ENCODE measurements at regions not wholly inside any gene's neighbourhood (a gene's known extent, or its start where the extent isn't known, plus 50 kb on each side); places are given as distances from the start of the nearest gene placed in this dataset.

- no peaks in the 10 kb centered on the region for H3K27me3 ChIP-seq (ENCODE audit: control insufficient read depth in 1 of 2, insufficient read depth in 2 of 2, low read length in 1 of 2)
- intact Hi-C loops (cut with DNase I), result loop anchor here in 1 of 2 donors (5.0 to 10.0 kb wide), 2 partner anchors 81 to 124 kb away; partner anchors contain the start of gene HYCC1
- WGBS, 2 donors, result 88 to 92% methylated on average over 3 of the region's 3 CpGs
- ATAC-seq (ENCODE audit: low FRiP score) (no peak), DNase-seq (no peak)
- no peaks in the 10 kb centered on the region for H3K9me3 ChIP-seq (ENCODE audit: control insufficient read depth, low read length)
- no peak overlapping the region for H3K27ac ChIP-seq (ENCODE audit: low read depth in 1 of 2, low read length in 2 of 2)
- H3K36me3 ChIP-seq (ENCODE audit: control insufficient read depth in 1 of 2, insufficient read depth in 2 of 2, low read length in 1 of 2), result no peaks in the 10 kb centered on the region
- H3K4me3 ChIP-seq (ENCODE audit: low read length in 2 of 2), result no peak overlapping the region
- peaks cover 0 to 7% of the 10 kb centered on the region in 2 donors for H3K4me1 ChIP-seq (ENCODE audit: control insufficient read depth in 1 of 2, insufficient read depth in 2 of 2, low read length in 2 of 2)
Measured at GRCh38 chr7:22931011-22931410, 82.9 kb downstream of the HYCC1 start.

GRCh38 chr7:22922307-22922706 is 91.6 kb downstream of the HYCC1 start:
- WGBS, 2 donors, result 95% methylated on average over 2 of the region's 2 CpGs
- ATAC-seq (ENCODE audit: low FRiP score), result no peak

DNA sequence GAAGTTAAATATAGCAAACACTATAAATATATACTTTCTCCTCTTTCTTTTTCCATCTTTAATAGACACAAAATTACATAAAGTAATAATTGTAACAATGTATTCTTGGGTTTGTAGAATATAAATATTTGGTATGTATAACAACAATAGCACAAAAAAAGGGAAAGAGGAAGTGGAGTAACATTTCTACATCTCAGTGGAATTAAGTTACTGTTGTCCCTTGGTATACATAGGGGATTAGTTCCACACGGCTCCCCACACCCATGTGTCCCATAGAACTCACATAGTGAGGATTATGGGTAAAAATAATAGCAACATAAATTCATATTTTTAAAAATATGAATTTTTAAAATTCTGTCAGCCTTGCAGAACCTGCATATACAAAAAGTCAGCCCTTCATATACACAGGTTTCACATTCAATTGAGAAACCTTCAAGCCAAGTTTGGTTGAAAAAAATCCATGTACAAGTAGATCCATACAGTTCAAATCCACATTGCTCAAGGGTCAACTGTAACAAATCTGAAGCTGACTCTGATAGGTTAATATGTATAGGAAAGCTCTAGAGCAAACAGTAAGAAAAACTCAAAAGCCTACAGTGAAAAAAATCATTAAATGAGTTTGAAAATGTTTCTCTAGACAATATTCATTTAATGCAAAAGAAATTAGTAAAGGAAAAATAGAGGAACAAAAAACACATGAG is 92.4 kb downstream of the HYCC1 start:
- no peaks in the 10 kb centered on the region for H3K4me1 ChIP-seq (ENCODE audit: control insufficient read depth in 1 of 2, insufficient read depth in 2 of 2, low read length in 2 of 2)
- WGBS, 2 donors, result 84 to 91% methylated on average over 1 of the region's 1 CpG
- H3K27ac ChIP-seq (ENCODE audit: low read depth in 1 of 2, low read length in 2 of 2), result no peak overlapping the region
- intact Hi-C loops (cut with DNase I), result no loop called here
- DNase-seq, result no peak
- no peaks in the 10 kb centered on the region for H3K27me3 ChIP-seq (ENCODE audit: control insufficient read depth in 1 of 2, insufficient read depth in 2 of 2, low read length in 1 of 2)
- no peak for ATAC-seq (ENCODE audit: low FRiP score)
- no peak overlapping the region for H3K4me3 ChIP-seq (ENCODE audit: low read length in 2 of 2)
- H3K9me3 ChIP-seq (ENCODE audit: control insufficient read depth, low read length), result no peaks in the 10 kb centered on the region
- H3K36me3 ChIP-seq (ENCODE audit: control insufficient read depth in 1 of 2, insufficient read depth in 2 of 2, low read length in 1 of 2), result no peaks in the 10 kb centered on the region

More at GRCh38 chr7:22922307-22922706, 91.6 kb downstream of the HYCC1 start:
- Histone ChIP-seq H3K4me1 (ENCODE audit: control insufficient read depth in 1 of 2, insufficient read depth in 2 of 2, low read length in 2 of 2) (no peaks in the 10 kb centered on the region), H3K36me3 (ENCODE audit: control insufficient read depth in 1 of 2, insufficient read depth in 2 of 2, low read length in 1 of 2) (no peaks in the 10 kb centered on the region), H3K27ac (ENCODE audit: low read depth in 1 of 2, low read length in 2 of 2) (no peak overlapping the region), H3K27me3 (ENCODE audit: control insufficient read depth in 1 of 2, insufficient read depth in 2 of 2, low read length in 1 of 2) (no peaks in the 10 kb centered on the region), H3K4me3 (ENCODE audit: low read length in 2 of 2) (no peak overlapping the region), H3K9me3 (ENCODE audit: control insufficient read depth, low read length) (no peaks in the 10 kb centered on the region)
- DNase-seq, result no peak
- intact Hi-C loops (cut with DNase I), result no loop called here

DNA sequence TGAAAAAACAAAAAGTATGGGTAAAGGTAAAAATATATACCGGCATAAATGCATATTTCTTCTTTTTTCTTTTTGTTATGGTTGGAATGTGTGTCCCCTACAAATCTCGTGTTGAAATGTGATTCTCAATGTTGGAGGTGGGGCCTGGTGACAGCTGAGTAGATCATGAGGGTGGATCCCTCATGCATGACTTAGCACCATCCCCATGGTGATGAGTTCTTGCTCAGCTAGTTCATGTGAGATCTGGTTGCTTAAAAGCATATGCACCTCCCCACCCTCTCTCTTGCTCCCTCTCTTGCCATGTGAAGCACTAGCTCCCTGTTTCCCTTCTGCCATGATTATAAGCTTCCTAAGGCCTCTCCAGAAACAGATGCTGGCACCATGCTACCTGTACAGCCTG is 93.3 kb downstream of the HYCC1 start:
- no peak overlapping the region for H3K4me3 ChIP-seq (ENCODE audit: low read length in 2 of 2)
- no peak overlapping the region for H3K27ac ChIP-seq (ENCODE audit: low read depth in 1 of 2, low read length in 2 of 2)
- H3K36me3 ChIP-seq (ENCODE audit: control insufficient read depth in 1 of 2, insufficient read depth in 2 of 2, low read length in 1 of 2), result no peaks in the 10 kb centered on the region
- WGBS, 2 donors, result 51 to 60% methylated on average over 2 of the region's 2 CpGs
- ATAC-seq (ENCODE audit: low FRiP score) (no peak), DNase-seq (no peak)
- no peaks in the 10 kb centered on the region for H3K27me3 ChIP-seq (ENCODE audit: control insufficient read depth in 1 of 2, insufficient read depth in 2 of 2, low read length in 1 of 2)
- no peaks in the 10 kb centered on the region for H3K9me3 ChIP-seq (ENCODE audit: control insufficient read depth, low read length)
- intact Hi-C loops (cut with DNase I), result no loop called here
- H3K4me1 ChIP-seq (ENCODE audit: control insufficient read depth in 1 of 2, insufficient read depth in 2 of 2, low read length in 2 of 2), result no peaks in the 10 kb centered on the region

DNA sequence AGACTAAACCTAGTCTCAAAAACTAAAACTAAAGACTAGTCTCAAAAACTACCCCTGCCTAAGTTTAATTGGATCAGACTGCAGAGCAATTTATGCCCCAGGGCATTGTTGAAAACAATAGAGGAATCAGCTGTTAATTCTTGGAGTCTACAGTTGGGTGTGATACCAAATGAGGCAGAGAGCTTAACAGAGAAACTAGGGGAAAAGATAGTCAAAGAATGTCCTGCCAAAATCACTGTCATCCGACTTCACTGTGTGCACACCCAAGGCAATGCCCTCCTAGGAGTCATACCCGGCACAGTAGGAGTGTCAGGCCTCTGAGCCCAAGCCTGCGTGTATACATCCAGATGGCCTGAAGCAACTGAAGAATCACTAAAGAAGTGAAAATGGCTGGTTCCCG is 90.5 kb upstream of the TOMM7 start:
- no peaks in the 10 kb centered on the region for H3K9me3 ChIP-seq (ENCODE audit: control insufficient read depth, low read length)
- DNase-seq, result no peak
- WGBS, 2 donors, result 98% methylated on average over 4 of the region's 4 CpGs

GRCh38 chr7:22911889-22912288 is 89.2 kb upstream of the TOMM7 start:
- DNase-seq, result no peak
- intact Hi-C loops (cut with DNase I), result no loop called here
- Histone ChIP-seq H3K36me3 (ENCODE audit: control insufficient read depth in 1 of 2, insufficient read depth in 2 of 2, low read length in 1 of 2) (no peaks in the 10 kb centered on the region), H3K27me3 (ENCODE audit: control insufficient read depth in 1 of 2, insufficient read depth in 2 of 2, low read length in 1 of 2) (no peaks in the 10 kb centered on the region), H3K4me1 (ENCODE audit: control insufficient read depth in 1 of 2, insufficient read depth in 2 of 2, low read length in 2 of 2) (peaks cover 9 to 15% of the 10 kb centered on the region in 2 donors), H3K9me3 (ENCODE audit: control insufficient read depth, low read length) (no peaks in the 10 kb centered on the region), H3K27ac (ENCODE audit: low read depth in 1 of 2, low read length in 2 of 2) (peak overlapping the region; percentile 82 to 87), H3K4me3 (ENCODE audit: low read length in 2 of 2) (no peak overlapping the region)
- no peak for ATAC-seq (ENCODE audit: low FRiP score)

More for the DNA sequence above, 90.5 kb upstream of the TOMM7 start:
- Histone ChIP-seq H3K36me3 (ENCODE audit: control insufficient read depth in 1 of 2, insufficient read depth in 2 of 2, low read length in 1 of 2) (no peaks in the 10 kb centered on the region), H3K27ac (ENCODE audit: low read depth in 1 of 2, low read length in 2 of 2) (no peak overlapping the region), H3K27me3 (ENCODE audit: control insufficient read depth in 1 of 2, insufficient read depth in 2 of 2, low read length in 1 of 2) (no peaks in the 10 kb centered on the region), H3K4me3 (ENCODE audit: low read length in 2 of 2) (no peak overlapping the region), H3K4me1 (ENCODE audit: control insufficient read depth in 1 of 2, insufficient read depth in 2 of 2, low read length in 2 of 2) (peaks cover 9 to 15% of the 10 kb centered on the region in 2 donors)
- intact Hi-C loops (cut with DNase I), result no loop called here
- ATAC-seq (ENCODE audit: low FRiP score), result no peak

GRCh38 chr7:22909917-22910316 is 87.3 kb upstream of the TOMM7 start:
- 12 to 31% methylated on average over 3 of the region's 3 CpGs for WGBS, 2 donors
- intact Hi-C loops (cut with DNase I), result no loop called here
- no peak for ATAC-seq (ENCODE audit: low FRiP score)
- Histone ChIP-seq H3K4me1 (ENCODE audit: control insufficient read depth in 1 of 2, insufficient read depth in 2 of 2, low read length in 2 of 2) (peaks cover 9 to 15% of the 10 kb centered on the region in 2 donors), H3K36me3 (ENCODE audit: control insufficient read depth in 1 of 2, insufficient read depth in 2 of 2, low read length in 1 of 2) (no peaks in the 10 kb centered on the region), H3K9me3 (ENCODE audit: control insufficient read depth, low read length) (no peaks in the 10 kb centered on the region), H3K4me3 (ENCODE audit: low read length in 2 of 2) (no peak overlapping the region), H3K27me3 (ENCODE audit: control insufficient read depth in 1 of 2, insufficient read depth in 2 of 2, low read length in 1 of 2) (no peaks in the 10 kb centered on the region), H3K27ac (ENCODE audit: low read depth in 1 of 2, low read length in 2 of 2) (peak overlapping the region; percentile 43 to 55)
- no peak for DNase-seq

GRCh38 chr7:22907805-22908204 is 85.2 kb upstream of the TOMM7 start:
- no peak overlapping the region for H3K27ac ChIP-seq (ENCODE audit: low read depth in 1 of 2, low read length in 2 of 2)
- intact Hi-C loops (cut with DNase I), result no loop called here
- ATAC-seq (ENCODE audit: low FRiP score) (no peak), DNase-seq (no peak)
- H3K4me1 ChIP-seq (ENCODE audit: control insufficient read depth in 1 of 2, insufficient read depth in 2 of 2, low read length in 2 of 2), result peaks cover 9 to 15% of the 10 kb centered on the region in 2 donors
- WGBS, 2 donors, result 59 to 67% methylated on average over 3 of the region's 3 CpGs
- H3K27me3 ChIP-seq (ENCODE audit: control insufficient read depth in 1 of 2, insufficient read depth in 2 of 2, low read length in 1 of 2), result no peaks in the 10 kb centered on the region
- H3K36me3 ChIP-seq (ENCODE audit: control insufficient read depth in 1 of 2, insufficient read depth in 2 of 2, low read length in 1 of 2), result no peaks in the 10 kb centered on the region
- no peaks in the 10 kb centered on the region for H3K9me3 ChIP-seq (ENCODE audit: control insufficient read depth, low read length)
- no peak overlapping the region for H3K4me3 ChIP-seq (ENCODE audit: low read length in 2 of 2)

DNA sequence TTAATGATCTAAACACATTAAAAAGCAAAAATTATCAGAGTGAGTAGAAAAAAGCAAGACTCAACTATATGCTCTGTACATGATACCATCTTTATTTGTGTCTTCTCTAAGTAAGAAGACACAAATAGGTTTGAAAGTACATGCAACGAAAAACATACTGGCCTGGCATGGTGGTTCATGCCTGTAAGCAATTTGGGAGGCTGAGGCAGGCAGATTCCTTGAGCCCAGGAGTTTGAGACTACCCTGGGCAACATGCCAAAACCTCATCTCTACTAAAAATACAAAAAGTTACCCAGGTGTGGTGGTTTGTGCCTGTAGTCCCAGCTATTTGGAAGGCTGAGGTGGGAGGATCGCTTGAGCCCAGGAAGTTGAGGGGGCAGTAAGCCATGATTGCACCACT is 78.1 kb upstream of the TOMM7 start:
- intact Hi-C loops (cut with DNase I), result no loop called here
- no peak for ATAC-seq (ENCODE audit: low FRiP score)
- H3K9me3 ChIP-seq (ENCODE audit: control insufficient read depth, low read length), result no peaks in the 10 kb centered on the region
- H3K4me1 ChIP-seq (ENCODE audit: control insufficient read depth in 1 of 2, insufficient read depth in 2 of 2, low read length in 2 of 2), result no peaks in the 10 kb centered on the region
- H3K36me3 ChIP-seq (ENCODE audit: control insufficient read depth in 1 of 2, insufficient read depth in 2 of 2, low read length in 1 of 2), result no peaks in the 10 kb centered on the region
- no peak overlapping the region for H3K27ac ChIP-seq (ENCODE audit: low read depth in 1 of 2, low read length in 2 of 2)
- H3K4me3 ChIP-seq (ENCODE audit: low read length in 2 of 2), result no peak overlapping the region
- no peak for DNase-seq
- H3K27me3 ChIP-seq (ENCODE audit: control insufficient read depth in 1 of 2, insufficient read depth in 2 of 2, low read length in 1 of 2), result no peaks in the 10 kb centered on the region
- WGBS, 2 donors, result 95 to 96% methylated on average over 2 of the region's 2 CpGs

Measured in aorta (tissue), 5 donors.